HG03432 (cell line): ENCODE measurements at regions not wholly inside any gene's neighbourhood (a gene's known extent, or its start where the extent isn't known, plus 50 kb on each side); places are given as distances from the start of the nearest gene placed in this dataset.

Experiments used
- ATAC-seq: cut with Tn5 transposase; IDR thresholded peaks from one replicate; pipeline ENCODE4 v1.9.1; 2021; ENCODE audit warnings: mild to moderate bottlenecking, moderate library complexity; ENCODE audit not compliant: unreplicated experiment

DNA sequence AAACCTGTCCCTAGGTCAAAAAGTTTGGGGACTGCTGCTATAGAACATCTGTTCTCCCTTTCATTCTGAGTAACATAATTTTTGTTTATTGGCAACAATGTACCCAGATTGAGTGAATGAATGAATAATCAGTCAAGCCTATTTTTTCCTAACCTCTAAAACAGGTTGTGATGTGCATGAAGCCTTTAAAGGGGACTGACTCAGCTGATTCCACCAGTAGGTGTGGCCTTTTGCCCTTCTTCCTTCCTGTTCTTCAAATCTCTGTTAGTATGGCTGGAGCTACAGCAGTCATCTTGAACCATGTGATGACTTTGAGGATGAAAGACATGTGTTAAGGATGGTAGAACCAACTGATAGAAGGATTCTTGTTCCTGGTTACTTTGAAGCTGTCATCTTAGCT is 476.1 kb downstream of the NUF2 start:
- ATAC-seq: no peak

GRCh38 chr1:163799190-163799805 is 477.5 kb downstream of the NUF2 start:
- ATAC-seq: no peak

GRCh38 chr1:163807331-163808049 is 485.7 kb downstream of the NUF2 start:
- no peak for ATAC-seq

GRCh38 chr1:163813251-163813650 is 491.5 kb downstream of the NUF2 start:
- ATAC-seq: no peak

GRCh38 chr1:163820226-163820625 is 498.5 kb downstream of the NUF2 start:
- ATAC-seq: no peak

DNA sequence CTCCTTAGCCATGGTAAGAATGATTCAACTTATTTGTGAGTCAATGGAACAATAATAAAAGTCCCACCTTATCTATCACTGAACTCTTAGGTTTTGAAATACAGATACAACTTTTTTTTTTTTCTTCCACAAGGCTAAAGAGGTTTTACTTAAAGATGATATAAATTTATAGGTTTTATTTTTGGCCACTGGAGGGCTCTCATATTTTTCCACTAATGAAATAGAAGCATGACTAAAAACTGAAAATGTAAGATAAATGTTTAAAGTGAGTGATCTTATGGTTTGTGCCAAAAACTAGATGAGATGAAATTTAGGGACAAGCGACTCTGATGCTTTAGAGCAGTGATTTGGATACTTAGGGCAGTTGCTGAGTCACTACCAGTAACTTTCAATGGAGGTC is 499.0 kb downstream of the NUF2 start:
- ATAC-seq: no peak

- ATAC-seq: no peak
Measured at GRCh38 chr1:163821679-163822078, 499.9 kb downstream of the NUF2 start.

GRCh38 chr1:163823017-163823416 is 501.3 kb downstream of the NUF2 start:
- no peak for ATAC-seq

GRCh38 chr1:163824006-163824405 is 502.3 kb downstream of the NUF2 start:
- ATAC-seq: no peak

- no peak for ATAC-seq
Measured at GRCh38 chr1:163824490-163824889, 502.7 kb downstream of the NUF2 start.

- no peak for ATAC-seq
Measured at GRCh38 chr1:163826500-163826899, 504.7 kb downstream of the NUF2 start.

- ATAC-seq: peak; percentile 67
Measured at GRCh38 chr1:163834778-163835177, 513.0 kb downstream of the NUF2 start.

GRCh38 chr1:163836481-163836880 is 514.7 kb downstream of the NUF2 start:
- ATAC-seq: no peak

DNA sequence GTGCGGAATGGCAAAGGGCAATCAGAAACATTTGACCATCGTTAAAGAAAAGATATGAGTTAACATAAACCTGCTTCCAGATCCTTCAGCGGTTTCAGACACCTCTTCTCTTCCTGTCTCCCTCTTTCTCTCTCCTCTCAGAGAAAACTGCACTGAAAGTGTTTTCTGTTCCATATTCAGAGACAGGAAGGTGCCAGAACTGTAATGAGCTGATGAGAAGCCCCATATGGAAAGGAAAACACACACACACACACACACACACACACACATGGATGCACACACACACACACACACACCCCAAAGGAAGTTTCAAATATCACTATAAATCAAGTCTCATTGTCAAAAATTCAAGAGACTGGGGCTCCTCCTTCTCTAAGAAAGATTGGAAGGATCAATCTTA is 515.5 kb downstream of the NUF2 start:
- no peak for ATAC-seq

DNA sequence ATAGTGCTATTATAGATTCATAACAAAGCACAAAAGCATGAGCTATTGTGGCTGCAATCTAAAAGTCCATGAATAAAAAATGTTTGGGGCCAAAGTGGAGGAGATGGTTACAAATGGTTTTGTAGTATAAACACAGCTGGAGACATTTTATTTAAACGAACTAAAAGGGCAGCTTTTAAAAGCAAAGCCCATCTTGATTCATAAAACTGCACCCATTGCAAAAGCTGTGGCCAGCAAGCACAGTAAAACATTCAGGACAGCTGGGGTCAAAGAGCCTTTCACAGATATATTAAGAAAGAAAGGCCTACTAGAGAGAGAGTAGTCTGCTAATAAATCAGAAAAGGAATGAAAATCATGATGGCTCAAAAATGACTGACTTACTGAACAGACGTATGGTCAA is 520.8 kb downstream of the NUF2 start:
- ATAC-seq: no peak

GRCh38 chr1:163844459-163844858 is 522.7 kb downstream of the NUF2 start:
- ATAC-seq: no peak

DNA sequence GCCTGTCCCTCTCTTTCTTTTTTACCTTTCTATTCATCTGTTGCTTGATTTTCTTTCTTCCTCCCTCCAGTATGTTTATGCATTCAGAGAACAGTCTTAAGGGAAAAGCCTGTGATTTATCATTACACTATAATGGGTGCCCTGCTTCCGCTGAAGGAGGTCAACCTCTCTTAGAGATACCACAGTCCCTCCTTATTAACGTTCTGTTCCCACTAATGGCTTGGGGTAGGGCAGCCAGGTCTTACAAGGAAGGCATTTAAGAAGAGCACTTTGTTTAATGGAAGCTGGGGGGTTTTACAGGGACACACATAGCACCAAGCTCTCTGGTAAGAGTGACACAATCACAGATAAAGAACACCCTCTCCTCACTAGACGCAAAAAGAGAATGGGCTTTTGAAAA is 523.5 kb downstream of the NUF2 start:
- ATAC-seq: no peak

DNA sequence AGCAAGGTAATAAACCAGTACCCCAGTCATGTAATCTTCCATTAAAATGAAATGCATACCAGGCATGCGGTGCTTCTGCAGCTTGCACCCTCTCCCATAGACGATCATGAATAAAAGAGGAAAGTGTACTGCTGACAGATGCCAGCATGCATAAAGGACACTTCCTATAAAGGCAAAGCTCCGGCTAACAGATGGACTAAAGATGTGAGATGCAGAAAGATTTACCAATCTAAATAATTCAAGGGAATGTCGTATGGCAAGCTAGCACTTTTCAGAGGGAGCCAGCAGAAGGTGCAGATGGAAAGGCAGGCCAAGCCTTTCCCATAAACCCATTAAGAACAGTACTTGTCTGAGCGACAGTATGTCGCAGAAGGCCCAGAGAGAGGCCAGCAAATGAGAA is 542.0 kb downstream of the NUF2 start:
- ATAC-seq: no peak

DNA sequence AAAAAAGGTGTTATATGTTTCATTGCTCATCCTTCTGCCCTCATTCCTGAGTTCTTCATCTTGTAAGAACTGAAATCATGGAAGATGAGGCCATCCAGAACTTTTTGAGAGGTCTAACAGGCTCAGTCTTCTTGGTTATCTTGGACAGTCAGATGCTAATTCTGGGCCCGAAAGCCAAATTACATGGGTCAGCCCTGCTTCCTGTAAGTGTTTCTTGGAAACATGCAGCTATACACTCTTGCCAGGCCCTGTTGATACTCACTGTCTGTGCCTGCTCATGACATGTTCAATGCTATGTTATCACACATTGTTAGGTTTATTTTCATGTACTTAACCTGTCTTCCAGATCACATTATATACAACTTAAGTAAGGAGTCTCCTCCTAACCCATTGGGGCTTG is 542.5 kb downstream of the NUF2 start:
- no peak for ATAC-seq

DNA sequence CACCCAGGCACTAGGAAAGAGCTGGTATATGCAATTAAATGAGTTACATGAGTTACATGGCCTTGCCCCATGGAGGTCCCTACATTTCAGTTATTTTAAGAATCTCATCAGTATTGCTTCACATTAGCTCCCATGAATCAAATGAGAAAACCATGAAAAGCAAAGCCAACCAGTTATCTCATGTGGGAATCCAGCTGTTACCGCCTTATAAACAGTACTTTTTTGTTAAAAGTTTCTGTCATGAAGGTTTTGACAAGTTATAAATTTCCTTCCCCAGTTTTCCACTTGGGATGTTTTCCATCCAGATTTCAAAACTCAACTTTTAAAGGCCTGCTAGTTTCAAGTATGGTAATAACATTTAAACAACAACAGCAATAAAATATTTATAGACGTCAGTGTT is 544.8 kb downstream of the NUF2 start:
- no peak for ATAC-seq

DNA sequence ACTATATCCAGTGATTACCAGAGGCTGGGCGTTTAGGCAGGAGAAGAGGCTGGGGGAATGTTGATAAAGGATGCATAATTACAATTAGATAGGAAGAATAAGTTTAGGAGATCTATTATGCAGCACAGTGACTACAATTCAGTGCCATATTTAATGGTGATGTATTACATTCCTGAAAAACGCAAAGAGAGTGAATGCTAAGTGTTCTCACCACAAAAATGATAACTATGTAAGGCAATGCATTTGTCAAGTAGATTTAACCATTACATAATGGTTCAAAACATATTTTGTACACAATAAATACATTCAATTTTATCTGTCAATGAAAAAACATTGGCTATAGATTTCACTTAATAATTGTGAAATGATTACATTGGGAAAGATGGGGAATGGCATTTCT is 548.9 kb downstream of the NUF2 start:
- ATAC-seq: no peak

- no peak for ATAC-seq
Measured at GRCh38 chr1:163872067-163872466, 550.3 kb downstream of the NUF2 start.

DNA sequence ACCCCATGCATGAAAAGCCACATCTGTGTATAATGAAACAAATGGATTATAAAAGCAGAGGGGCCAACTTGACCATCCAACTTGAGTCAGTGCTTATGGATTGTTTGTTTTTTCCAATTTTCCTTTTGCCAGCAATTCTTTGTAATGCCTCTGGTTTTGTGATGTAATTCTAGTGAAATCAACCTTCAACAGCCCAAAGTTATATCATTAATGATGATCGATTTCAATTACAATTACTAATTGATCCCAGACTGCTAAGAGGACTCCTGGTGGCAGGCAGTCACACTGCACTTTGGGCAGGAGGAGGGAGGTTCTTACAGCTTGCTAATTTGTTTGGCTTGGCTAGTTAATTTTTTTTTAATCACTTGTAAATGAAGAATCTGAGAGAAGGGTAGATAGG is 552.3 kb downstream of the NUF2 start:
- ATAC-seq: no peak
